ENCODE measurements at regions not wholly inside any gene's neighbourhood (a gene's known extent, or its start where the extent isn't known, plus 50 kb on each side); places are given as distances from the start of the nearest gene placed in this dataset.
A peak's percentile ranks its signal among the peaks of the same experiment; 100 is the strongest.

DNA sequence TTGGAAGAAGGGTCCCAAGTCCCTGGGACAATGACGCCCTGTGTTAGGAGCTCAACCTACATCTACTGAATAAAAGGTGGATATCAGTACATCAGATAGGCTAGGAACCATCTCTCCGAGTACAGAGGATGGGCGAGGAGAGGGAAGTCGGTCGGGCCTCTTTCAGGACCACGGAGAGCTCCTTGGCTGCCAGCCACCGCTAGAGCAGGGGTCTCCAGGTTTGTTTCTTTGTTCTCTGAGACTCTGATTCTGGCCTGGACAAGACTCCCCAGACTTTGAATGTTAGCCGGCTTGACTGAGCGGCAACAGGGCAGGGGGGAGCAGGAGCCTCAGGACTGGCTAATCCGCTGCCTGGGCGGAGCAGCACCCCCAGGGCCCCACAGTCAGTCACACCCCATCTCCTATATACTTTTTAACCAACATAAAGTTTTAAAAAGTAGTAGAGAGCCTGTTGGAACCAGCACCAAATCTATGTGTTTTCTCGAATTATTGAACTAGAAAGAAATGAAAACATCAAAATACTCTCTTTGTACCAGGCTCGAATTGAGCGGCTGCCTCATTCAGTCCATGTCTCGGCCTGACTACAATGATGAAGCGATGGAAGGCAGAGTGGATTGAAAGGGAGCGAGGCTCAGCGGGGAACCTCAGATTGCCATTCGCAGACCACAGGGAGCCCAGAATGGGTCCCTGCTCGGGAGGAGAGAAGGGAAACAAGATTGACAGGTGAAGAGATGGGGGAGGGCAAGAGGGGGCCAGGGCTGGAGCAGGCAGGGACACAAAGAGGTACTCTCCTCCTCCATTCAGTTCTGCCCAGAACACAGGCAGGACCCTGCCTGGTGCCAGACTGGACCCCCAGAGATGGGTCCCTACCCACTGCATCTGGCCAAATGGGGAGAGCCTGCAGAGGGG, 131.6 kb downstream of the TPRA1 start:
- DNase-seq (ENCODE audit: low spot score): no peak

DNA sequence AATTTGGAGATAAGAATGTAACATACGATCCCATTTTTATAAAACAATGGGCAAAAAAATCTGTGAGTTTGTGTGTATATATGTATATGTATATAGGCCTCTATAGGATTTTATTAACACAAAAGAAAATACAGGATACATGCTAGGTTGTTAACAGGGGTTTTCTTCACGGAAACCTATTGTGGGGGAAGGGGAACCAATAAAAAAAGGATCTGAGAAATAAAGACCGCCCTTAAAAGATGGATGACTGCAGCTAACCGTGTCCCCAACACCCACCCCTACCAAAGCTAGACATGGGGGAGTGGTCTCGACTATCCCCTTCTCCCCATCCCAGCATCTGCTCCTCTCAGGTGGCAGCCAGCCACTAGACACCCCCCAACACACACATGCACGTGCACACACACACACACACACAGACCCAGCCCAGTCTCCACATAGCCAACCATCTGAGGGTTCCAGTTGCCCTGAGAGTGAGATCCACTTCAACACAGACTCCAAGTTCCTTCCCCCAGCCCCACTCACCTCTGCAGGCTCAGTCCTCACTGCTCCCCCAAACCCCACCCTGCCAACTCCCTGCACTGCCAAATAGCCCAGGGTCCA, 132.9 kb downstream of the TPRA1 start:
- DNase-seq (ENCODE audit: low spot score): no peak

DNA sequence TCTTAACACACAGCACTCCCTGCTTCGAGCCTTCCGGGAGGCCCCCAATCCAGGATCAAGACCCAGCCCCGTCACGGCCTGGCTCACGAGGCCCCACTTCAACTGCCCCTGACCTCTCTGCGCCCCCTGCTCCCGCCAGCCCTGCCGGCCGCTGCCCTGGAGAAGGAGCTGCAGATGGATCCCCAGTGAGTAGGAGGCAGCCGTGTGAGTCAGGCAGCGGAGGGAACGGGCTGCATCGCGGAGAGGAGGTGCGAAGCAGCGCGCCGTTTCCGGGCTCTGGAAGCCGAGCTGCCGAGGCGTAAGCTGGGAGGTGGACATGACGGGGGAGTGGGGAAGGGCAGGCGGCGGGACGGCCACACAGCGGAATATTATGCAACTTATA, 133.4 kb downstream of the TPRA1 start:
- no peak for DNase-seq (ENCODE audit: low spot score)

DNA sequence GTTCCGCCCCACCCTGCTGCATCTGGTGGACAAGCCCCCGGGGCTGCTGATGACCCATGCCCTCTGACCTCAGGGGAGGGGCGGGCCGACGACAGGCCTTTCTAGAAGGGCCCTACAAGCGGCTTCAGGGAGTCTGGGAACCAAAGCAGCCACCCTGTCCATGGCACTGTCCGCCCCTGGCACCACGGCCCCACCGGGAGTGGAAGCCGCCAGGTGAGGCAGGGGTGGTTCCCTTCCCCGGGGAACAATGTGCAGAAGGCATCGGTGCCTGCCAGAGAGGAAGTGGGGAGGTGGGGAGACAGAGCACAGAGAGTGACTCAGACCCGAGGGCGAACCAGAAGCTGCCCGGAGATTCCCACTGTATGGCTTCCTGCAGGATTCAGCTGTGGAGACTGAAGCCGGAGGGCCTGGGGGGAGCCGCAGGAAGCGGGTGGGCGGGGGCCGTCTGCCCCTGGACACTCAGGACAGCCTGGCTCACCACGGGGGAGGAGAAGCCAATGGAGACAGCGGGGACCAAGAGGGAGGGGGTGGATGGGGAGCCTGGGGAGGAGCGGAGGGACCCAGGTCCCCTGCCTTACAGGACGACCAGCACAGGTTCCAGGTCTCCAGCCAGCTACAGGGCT, 134.0 kb downstream of the TPRA1 start:
- DNase-seq (ENCODE audit: low spot score): no peak

DNA sequence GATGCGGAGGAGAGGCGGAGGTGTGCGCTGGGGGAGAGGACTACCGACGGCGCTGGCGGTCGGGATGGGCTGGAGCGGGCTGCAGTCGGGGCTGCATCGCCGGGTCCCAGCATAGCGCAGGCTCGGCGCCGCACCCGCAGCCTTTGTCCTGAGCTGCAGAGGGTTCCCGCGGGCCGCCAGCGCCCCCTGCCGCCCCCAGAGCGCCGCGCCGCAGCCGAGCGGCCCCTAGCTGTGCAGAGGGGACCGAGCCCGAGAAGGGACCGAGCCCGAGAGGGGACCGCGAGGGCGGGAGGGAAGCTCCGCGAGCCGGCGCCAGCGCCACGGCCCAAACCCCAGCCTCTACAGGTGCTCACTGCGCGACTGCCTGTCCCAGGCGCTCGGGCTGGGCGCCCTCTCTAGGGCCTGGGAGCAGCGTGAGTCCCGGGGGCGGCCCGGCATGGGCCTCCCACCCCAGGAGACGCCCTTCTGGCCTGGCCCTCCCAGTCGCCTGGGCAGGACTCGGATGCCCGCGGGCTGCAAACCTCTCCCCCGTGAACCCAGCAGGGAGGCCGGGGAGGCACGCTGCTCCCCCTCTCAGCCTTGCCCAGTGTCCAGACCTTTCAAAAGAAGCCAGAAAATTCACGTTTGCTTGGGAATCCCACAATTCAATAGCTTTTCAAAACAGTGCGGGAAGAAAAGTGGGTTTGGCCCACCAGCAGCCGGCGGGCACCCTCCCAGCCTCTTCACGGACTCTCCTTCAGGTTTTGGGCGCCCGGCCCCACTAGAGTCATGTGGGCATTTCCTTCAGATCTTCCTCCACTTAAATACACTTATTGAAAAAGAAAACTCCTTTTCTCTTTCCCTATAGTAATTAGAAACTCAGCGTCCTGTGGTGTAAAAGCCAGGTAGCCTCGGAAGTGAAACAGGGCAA, 134.7 kb downstream of the TPRA1 start:
- DNase-seq (ENCODE audit: low spot score): peak; percentile 51

DNA sequence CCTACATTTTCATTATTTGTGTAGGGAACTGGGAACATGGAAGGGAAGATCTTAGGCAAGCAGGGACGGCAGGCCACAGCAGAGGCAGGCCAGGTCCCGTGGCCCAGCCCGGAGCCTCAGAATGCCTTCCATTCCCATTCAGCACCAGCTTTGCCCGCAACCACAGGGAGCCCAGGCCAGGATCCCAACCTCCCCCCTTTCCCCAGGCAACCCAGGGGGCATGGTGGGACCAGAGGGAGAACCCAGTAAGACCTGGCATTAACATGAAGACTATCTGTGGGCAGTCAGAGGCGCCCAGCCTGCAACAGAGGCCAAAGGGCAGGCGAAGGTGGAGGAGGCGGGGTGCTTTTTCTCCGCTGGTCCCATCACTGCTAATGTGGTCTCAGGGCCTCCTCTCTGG, 135.6 kb downstream of the TPRA1 start:
- no peak for DNase-seq (ENCODE audit: low spot score)

DNA sequence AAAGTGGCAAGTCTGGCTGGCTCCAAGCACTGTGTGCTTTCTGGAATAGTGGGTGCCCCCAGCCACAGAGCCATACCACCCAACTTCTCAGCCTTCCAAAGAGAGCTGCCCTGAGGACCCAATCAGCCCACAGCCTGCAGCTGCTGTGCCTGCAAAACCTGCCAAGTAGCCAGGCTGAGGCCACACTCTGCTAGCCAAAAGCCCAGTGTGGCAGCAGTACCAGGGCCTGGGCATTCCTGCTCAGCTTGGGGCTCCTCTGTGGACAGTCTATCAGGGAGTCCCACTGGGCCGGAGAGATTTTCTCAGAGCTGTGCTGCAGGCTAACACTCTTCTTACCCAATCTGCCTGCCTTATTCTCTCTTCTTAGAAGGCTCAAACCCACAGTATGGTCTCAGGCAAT, 136.5 kb downstream of the TPRA1 start:
- DNase-seq (ENCODE audit: low spot score): no peak

DNA sequence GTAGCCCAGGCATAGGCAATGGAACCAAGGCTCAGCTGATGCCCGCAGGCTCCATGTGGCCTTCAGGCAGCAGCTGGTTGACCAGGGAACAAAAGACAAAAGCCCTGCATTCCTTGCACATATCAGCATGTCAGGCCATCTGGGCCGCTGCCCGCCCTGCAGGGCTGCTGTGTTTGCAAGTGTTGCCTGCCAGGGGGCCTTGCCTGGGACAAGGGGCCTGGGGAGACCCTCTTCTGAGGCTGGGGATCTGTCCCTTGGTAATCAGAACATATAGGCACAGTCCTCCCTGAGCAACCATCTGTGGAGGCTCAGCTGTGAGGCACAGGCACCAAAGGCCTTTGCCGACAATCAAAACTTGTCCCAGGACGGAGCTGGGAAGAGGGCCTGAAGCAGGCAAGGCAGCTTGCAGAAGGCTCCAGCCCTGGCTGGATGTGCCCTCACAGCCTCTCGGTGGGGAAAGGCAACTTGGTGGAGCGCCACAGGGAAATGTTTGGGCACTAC, 138.2 kb downstream of the TPRA1 start:
- peak; percentile 31 for DNase-seq (ENCODE audit: low spot score)

DNA sequence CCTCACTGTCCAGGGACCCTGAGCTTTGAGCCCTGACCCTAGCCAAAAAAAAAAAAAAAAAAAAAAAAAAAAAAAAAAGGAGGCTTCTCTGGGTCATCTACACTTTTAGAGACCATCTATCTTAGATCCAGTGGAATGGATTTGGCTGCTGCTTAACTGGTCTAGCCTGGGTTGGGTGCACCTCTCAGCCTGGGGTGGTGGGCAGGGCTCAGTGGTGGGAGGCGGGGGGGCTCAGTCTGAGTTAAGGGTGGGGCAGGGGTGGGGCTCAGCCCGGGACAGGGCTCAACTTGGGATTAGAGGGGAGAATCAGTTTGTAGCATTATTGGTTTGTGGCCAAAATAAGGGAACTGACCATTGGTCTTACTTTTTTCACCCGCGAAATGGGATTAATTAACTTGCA, 139.2 kb downstream of the TPRA1 start:
- no peak for DNase-seq (ENCODE audit: low spot score)

DNA sequence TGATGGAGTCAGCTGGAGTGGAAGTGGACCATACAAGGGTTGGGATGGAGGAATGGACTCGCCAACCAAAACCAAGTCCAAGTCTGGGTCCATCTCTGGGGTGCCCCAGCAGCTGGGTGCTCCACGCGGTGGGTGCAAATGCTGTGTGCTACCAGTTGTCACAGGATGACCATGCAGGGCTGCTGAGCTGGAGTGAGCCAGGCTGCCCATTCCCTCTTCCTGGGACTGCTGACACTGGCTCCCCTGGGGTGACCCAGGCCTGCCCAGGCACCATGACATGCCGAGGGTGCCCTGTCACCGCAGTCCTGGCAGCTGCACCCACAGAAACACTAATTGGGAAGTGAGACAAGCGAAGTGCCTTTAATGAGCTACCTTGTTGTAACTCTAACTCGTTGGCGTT, 140.2 kb downstream of the TPRA1 start:
- DNase-seq (ENCODE audit: low spot score): no peak

DNA sequence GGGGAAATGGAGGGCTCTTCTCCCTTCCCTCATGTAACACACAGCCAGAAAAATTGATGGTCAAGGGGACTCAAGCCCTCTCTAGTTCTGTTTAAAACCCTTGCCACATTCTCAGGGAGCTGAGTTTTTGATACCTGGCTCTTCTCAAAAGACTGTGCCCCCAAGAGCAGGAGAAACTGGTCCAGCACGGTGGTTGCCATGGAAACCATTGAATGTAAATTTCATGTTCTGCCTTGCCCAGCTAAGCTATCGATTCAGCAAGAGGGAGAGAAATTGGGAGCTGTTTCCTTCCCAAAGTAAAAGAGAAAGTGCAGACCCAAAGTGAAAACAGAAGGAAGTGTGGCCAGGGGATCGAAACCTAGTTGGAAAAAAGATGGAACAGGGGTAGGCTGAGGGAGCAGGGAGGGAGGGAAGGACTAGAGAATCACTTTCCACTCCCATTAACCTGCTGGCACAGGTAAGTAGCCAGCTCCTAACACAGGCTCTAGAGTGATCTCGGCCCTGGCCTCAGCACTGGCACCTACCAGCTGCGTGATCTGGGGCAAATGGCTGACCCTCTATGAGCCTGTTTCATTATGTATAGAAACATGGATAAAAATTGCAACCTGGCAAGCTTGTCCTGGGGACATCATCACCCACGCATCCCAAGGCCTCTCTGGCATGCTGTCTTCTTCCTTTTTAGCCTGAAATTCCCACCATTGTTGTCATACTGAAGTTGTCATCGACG, 140.9 kb downstream of the TPRA1 start:
- no peak for DNase-seq (ENCODE audit: low spot score)

DNA sequence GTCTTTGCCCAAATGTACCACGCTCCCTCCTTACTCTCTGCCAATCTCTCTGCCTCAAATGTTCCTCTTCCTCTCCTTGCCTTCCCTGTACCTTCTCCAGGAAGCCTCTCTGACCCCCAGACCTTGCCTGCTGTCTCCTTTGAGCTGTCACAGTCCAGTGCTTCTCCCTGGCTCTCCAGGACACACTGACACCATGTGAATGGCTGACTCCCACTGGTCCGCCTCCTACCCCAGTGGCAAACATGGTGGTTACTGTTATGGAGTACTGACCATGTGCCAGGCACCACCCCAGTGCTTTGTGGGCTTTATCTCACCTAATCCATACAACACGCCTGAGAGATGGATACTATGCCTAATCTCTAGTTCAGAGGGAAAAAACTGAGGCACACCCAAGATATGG, 141.9 kb downstream of the TPRA1 start:
- no peak for DNase-seq (ENCODE audit: low spot score)

DNA sequence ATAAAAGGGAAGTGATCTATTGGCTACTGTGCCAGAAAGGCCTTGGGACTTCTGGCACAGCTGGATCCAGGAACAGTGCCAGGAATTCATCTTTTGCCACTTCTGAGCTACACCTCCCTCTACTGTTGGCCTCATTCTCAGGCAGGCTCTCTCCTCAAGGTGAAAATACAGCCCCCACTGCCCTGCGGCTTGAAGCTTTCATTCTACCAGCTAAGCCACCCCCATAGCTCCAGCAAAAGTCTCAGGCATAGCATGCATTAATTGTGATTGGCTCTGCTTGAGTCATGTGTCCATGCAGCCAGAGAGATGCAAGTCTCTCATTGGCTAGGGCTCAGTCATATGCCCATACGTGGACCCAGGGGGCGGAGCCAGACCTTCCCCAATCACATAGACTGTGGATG, 142.4 kb downstream of the TPRA1 start:
- DNase-seq (ENCODE audit: low spot score): no peak

DNA sequence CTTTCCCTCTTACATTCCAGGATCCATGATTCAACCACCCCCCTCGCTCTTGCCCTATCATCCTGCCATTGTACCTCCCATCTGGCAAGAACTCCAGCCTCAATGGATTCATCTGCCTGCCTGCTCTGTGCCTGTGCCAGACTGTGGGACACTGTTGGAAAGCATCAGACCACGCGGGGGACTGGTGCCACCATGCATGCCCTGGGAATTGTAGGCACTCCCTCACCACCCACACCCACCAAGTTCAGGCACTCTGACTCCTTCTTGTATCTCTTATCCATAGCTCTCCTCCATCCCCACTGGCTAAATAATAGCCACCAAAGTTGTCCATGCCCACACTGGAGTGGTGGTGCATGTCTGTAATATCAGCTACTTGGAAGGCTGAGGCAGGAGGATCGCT, 143.8 kb downstream of the TPRA1 start:
- DNase-seq (ENCODE audit: low spot score): no peak

DNA sequence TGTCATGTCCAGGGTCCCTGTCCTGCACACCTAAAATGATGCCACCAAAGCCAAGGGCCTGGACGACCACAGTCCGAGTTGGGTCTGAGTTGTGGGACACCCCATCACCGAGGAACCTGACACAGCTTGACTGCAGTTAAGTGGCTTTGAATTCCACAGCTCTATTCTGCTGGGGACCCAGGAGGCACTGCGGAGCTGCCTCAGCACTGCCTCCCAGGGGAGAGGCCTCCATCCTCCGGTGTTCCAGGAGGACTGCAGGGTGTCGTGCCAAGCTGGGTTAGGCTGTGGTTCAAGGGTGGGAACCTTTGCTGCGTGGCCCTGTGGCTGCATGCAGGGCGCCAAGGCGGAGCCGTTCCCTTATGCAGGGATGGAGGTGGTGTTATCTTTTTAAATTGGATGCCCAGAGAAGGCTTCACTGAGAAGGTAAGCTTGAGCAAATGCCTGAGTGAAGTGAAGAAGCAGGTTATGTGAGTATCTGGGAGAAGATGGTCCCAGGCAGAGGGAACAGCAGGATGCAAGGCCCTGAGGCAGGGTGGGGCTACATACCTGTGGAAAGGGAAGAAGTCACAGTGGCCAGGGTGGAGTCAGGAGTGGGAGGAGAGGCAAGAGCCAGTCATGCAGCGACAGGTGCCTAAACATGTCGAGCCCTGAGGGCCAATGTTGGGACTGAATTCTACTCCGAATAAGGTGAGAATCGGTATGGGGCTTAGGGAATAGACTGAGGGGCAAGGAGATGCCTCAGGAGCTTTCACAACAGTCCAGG, 144.8 kb downstream of the TPRA1 start:
- DNase-seq (ENCODE audit: low spot score): no peak

DNA sequence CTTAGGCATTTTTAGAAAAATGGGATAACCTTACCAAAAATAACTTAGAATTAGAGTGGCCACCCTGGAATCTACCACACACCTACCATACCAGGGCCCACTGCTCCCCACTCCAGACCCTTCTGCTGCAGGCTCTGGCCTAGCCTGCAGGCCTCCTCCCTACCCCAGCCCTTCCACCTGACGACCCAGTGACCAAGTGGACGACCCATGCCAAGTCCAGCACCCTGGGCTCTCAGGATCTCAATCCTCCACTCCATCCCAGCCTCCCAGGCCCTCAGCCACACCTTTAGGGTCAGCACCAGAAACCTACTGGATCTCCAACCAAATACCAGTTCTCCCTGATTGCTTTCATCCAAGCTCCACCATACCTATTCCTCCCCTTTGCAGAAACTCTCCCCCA, 145.8 kb downstream of the TPRA1 start:
- DNase-seq (ENCODE audit: low spot score): no peak

DNA sequence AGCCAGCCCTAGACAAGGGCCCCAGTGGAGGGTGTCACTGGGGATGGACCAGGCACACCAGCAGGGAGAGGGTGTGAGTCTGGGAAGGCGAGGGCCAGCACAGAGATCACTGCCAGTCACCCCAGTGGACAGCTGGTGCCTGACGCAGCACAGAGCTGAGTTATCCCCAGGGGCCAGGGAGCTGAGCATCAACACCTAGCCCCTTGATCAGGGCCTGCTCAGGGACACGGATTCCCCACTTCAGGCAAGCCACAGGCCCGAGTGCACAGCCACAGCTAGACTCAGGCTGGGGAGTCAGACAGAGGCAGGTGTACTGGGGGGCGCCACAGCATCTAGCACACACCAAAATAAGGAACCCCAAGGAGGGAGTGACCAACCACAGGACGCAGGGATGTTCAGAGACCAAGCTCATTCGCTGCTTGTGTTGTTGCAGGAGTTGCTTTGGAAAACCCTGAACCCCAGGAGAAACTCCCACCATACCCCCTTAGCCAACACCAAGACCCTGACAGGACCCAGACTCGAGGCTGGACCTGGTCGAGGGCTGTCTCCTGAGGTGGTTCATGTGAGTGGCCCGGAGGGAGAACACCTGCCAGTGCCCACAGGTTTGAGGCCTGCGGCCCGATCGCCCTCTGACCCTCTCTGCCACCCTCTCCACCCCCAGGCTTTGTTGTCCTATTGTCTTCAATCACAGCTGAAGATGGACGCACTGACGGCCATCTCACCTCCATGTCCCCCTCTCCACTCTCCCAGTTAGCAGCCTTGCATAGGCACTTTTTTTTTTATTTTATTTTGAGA, 146.8 kb downstream of the TPRA1 start:
- DNase-seq (ENCODE audit: low spot score): no peak

DNA sequence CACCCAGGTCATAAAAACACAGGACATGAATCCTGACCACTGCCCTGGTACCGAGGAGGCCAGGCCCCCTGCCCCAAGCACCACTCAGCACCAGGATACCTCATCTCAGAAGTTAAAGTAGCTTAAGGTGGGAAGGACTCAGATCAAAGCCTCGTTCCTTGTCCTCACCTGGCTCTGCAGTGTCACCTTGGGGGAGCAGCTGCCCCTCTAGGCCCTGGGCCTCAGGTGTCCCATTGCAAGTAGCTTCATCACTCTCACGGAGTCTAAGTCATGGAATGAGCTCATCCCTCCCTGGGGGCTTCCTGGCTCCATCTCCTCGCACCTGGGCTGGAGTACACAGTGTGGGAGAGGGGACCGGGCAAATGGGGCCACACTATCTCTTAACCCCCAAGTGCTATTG, 148.0 kb downstream of the TPRA1 start:
- no peak for DNase-seq (ENCODE audit: low spot score)

DNA sequence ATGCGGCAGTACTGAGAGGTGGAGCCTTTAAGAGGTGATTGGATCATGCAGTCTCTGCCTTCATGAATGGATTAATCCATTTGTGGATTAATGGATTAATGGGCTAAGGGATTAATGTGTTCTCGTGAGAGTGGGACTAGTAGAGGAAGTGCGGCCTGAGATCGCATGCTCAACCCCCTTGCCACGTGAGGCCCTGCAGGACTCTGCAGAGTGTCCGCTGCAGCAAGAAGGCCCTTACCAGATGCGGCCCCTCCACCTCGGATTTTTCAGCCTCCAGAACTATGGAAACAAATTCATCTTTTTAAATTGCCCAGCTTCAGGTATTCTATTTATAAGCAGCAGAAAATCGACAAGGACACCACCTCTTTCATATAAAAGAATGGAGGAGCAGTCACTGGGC, 148.8 kb downstream of the TPRA1 start:
- no peak for DNase-seq (ENCODE audit: low spot score)

DNA sequence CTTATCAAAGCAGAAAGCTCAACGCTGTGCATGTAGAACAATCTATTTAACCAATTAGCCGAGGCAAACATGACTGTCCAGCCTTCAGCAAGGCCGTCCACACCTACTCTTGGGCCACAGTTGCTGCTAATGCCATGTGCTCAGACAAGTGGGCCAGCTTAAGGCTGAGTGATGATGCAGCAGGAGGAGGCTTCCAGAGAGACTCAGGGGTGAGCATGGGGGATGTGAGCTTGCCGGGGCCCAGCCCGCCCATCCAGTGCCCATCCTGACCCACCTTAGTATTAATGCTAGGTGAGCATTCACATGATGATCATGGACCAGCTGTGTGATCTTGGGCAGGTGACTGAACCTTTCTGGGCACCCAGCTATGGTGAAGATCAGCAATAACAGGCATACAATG, 150.1 kb downstream of the TPRA1 start:
- DNase-seq (ENCODE audit: low spot score): no peak
